DMS 273 (cell line): ENCODE measurements at regions not wholly inside any gene's neighbourhood (a gene's known extent, or its start where the extent isn't known, plus 50 kb on each side); places are given as distances from the start of the nearest gene placed in this dataset.
"Not testable (repeated sequence)": the region's sequence is repeated elsewhere in the genome, so short reads cannot be mapped to it uniquely, and the experiment has no call there.

ENCODE experiments used
- DNase-seq: peaks from one replicate; lab custom pipeline; 2025; ENCODE audit not compliant: unreplicated experiment; lab: John Stamatoyannopoulos, UW

DNA sequence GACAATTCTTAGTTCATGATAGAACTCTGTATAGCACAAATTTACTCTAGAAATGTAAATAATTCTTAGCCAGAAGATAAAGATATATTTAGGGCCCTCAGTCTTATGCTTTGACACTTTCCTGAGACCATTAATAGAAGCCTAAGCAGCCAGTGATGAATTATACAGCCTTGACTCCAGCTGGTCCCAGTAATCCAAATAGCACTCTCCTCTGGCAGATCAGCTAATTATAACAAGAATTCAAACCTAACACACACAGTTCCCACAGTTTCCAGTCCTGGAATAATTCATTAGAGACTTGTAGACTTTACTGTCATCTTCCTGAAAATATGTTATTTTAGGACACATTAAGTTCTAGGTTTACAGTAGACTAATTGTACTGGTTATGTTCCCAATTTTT is 50.4 kb downstream of the SHOC1 start:
- DNase-seq: no peak

DNA sequence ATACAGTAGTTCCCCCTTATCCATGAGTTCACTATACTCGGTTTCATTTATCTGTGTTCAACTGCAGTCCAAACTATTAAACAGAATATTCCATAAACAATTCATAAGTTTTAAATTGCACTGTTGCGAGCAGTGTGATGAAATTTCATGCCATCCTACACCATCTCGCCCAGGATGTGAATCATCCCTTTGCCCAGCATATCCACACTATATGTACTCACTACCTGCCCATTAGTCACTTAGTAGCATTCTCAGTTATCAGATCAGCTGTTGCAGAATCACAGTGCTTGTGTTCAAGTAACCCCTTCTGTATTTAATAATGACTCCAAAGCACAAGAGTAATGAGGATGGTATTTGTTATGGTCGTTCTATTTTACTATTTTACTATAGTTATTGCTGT is 51.5 kb downstream of the SHOC1 start:
- DNase-seq: no peak

DNA sequence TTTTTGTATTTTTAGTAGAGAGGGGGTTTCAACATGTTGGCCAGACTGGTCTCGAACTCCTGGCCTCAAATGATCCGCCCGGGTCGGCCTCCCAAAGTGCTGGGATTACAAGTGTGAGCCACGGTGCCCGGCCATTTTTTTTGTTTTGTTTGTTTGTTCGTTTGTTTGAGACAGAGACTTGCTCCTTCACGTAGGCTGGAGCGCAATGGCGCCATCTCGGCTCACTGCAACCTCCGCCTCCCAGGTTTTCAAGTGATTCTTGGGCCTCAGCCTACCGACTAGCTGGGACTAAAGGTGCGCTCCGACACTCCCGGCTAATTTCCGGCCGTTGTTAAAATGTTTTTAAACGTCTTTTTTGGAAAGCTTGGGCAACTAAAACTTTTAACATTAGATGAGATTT is 54.0 kb downstream of the SHOC1 start:
- DNase-seq: no peak

DNA sequence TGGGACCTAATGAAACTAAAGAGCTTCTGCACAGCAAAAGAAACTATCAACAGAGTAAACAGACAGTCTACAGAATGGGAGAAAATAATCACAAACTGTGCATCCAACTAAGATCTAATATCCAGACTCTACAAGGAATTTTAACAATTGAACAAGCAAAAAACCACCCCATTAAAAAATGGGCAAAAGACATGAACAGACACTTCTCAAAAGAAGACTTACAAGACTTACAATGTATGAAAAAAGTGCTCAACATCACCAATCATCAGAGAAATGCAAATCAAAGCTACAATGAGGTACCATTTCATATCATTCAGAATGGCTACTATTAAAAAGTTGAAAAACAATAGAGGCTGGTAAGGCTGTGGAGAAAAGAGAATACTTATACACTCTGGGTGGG is 58.0 kb downstream of the SHOC1 start:
- no peak for DNase-seq

DNA sequence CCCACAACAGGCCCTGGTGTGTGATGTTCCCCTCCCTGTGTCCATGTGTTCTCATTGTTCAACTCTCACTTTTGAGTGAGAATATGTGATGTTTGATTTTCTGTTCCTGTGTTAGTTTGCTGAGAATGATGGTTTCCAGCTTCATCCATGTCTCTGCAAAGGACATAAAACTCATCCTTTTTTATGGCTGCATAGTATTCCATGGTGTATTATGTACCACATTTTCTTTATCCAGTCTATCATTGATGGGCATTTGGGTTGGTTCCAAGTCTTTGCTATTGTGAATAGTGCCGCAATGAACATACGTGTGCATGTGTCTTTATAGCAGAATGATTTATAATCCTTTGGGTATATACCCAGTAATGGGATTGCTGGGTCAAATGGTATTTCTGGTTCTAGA is 59.4 kb downstream of the SHOC1 start:
- DNase-seq: not testable (repeated sequence)

DNA sequence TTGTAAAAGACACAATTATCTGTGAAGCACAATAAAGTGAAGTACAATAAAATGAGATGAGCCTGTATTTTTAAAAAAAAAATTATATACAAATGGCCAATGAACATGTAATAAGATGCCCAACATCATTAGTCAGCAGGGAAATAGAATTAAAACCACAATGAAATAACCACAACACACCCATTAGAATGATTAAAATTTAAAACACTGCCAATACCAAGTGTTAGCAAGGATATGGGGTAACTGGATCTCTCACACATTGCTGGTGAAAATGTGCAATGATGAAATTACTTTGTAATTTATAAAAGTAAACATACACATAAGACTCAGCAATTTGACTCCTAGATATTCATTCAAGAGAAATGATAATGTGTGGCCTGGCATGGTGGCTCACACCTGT is 62.8 kb downstream of the SHOC1 start:
- DNase-seq: no peak

DNA sequence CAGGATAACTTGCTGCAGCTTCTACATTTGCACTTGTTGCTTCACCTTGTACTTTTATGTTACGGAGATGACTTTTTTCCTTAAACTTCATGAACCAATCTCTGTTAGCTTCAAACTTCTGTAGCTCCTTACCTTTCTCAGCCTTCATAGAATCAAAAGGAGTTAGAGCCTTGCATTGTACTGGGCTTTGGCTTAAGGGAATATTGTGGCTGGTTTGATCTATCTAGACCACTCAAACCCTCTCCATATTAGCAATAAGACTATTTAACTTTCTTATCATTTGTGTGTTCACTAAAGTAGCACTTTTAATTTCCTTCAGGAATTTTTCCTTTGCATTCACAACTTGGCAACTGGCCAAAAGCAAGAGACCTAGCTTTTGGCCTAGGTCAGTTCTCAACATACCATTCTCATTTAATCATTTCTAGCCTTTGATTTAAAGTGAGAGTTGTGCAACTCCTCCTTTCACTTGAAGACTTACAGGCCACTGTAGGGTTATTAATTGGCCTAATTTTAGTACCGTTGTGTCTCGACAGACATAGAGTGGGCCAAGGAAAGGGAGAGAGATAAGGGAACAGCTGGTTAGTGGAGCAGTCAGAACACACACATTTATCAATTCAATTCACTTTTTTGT is 63.7 kb downstream of the SHOC1 start:
- peak; percentile 9 for DNase-seq

DNA sequence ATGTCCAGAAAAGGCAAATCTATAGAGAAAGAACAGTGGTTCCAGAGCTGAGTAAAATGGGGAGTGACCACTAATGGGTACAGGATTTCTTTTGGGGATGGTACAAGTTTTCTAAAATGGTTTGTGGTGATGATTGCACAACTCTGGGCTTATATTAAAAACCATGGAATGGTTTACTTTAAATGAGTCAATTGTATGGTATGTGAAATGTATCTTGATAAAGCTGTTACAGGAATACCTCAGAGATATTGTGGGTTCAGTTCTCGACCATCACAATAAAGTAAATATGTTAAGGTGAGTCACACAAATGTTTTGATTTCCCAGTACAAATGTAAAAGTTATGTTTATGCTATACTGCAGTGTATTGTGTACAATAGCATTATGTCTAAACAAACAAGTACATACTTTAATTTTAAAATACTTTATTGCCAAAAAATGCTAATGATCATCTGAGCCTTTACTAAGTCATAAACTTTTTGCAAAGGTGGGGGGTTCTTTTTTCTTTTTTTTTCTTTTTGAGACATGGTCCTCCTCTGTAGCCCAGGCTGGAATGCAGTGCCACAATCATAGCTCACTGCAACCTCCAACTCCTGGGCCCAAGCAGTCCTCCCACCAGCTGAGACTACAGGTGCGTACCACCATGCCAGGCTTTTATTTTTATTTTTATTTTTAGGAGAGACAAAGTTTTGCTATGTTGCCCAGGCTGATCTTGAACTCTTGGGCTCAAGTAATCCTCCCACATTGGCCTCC is 65.9 kb downstream of the SHOC1 start:
- DNase-seq: no peak

DNA sequence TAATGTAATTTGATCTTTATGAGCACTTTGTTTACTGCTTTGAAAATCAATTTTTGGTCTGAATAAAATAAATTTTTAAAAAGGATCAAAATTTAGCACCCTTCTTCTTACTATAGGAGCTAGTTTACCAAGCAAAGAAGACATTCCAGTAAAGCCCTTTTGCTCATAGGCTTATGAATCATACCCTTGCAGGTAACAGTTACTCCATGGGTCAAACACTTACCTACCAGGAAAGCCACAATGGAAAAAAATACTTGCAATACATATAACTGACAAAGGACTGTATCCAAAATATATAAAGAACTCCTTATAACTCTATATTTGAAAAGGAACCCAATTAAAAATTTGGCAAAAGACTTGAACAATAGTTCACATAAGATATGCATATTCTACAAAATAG is 66.6 kb downstream of the SHOC1 start:
- no peak for DNase-seq

DNA sequence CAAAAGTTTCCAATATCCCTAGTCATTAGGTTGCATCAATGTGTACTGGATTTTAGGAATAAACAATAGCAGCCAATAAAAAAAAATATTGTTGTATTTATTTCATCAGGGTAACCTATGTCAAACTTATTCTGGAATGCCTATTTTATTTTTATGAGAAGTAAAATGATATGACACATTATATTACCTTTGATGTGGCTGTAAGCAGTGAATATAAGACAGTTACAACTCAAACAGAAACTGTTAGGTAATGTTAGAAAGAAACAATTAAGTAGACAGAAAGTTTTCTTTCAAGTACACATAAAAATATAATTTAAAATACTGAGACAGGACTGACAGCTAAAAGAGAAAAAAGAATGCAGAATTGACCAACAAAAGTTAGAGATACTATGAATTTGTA is 65.5 kb downstream of the GNG10 start:
- no peak for DNase-seq

DNA sequence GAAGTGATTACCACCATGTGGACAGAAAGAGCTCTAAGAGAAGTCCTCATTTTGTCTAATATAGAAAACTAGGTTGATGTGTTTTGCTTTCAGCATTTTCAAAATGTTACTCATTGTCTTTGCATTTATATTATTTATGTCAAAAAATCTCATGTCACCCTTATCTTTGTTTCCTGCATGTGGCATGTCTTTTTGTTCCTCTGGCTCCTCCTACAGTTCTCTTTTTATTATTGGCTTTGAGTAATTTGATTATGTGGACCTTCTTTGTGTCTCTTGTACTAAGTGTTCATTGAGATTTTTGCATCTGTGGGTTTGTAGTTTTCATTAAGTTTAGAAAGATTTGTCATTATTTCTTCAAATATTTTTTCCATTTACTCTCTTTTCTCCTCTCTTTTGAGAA is 58.8 kb downstream of the GNG10 start:
- DNase-seq: no peak
